ENCODE measurements at regions not wholly inside any gene's neighbourhood (a gene's known extent, or its start where the extent isn't known, plus 50 kb on each side); places are given as distances from the start of the nearest gene placed in this dataset.

DNA sequence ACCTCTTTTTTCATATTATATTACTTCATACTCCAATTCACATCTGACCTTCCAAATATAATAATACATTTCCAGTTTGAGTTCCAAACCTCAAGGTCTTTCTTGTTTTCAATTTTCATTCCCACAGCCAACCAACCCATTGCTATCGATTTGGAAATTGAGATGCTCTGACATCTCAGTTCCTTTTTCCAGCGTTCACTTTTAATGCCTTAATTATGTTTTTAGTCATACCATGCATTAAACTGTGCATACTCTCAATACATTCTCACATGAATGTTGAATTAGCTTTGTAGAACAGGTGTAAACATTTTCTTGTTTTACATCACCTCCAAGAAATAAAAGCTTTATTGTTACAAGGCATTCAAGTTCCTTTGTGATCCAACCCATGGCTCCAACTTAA is 294.2 kb upstream of the ANO3 start:
- TF ChIP-seq CTCF (IDR thresholded peaks at IDR 0.05; ENCODE audit: insufficient read depth, low read length) (no peak), REST (IDR thresholded peaks at IDR 0.05; ENCODE audit: insufficient replicate concordance, low read depth) (no peak), GABPA (IDR thresholded peaks at IDR 0.05; ENCODE audit: low read depth) (no peak), POLR2AphosphoS5 (IDR thresholded peaks at IDR 0.05; ENCODE audit: low read depth) (no peak)
